OCI-M2 (cell line): ENCODE measurements at regions not wholly inside any gene's neighbourhood (a gene's known extent, or its start where the extent isn't known, plus 50 kb on each side); places are given as distances from the start of the nearest gene placed in this dataset.
"Not testable (repeated sequence)": the region's sequence is repeated elsewhere in the genome, so short reads cannot be mapped to it uniquely, and the experiment has no call there.

Source experiments
- DNase-seq: peaks from one replicate; lab custom pipeline; 2025; ENCODE audit not compliant: unreplicated experiment; lab: John Stamatoyannopoulos, UW

- no peak for DNase-seq
Measured at GRCh38 chr10:64103750-64104470, 582.7 kb downstream of the REEP3 start.

DNA sequence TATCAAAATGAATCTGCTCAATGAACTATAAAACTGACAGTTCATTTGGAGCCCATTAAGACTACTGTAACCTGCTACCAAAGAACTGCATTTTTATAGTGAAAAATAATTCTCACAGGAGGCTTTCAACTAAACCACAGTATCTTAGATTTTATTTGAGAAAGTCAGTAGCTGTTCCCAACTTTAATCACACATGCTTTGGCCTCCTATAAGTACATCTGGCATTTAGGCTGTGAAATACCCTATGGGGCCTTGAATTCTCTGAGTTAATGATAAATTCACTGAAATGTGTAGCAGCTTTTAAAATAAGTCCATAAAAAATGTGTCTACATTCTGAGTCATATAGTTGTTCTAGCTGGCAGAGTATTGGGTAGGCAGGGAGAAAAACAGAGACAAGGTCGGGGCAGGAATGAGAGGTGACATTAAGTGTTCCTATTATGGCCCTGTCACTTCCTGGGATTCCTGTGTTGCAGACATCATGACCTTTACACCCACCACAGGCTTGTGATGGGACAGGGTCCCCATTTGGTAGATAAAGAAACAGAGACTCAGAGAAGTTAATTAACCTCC lies 588.8 kb downstream of the REEP3 start:
- no peak for DNase-seq

GRCh38 chr10:64112701-64113355 lies 591.6 kb downstream of the REEP3 start:
- no peak for DNase-seq

DNA sequence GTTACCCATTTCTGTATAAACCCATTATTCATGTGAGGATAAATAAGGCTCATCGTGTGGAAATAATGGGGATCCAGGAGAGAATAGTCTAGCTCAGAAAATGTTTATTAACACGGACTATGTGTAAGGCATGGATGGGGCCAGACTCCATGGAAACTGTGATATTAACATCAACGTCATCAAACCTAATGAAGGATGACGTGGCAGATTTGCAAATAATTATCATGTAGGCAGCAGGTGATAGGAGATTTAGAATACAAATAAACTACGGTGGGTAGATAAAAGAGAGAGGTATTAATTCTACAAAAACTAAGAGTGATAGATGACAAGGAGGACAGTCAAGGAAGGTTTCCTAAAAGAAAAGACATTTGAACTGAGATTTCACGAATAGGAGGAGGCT lies 592.2 kb downstream of the REEP3 start:
- DNase-seq: no peak

- no peak for DNase-seq
Measured at GRCh38 chr10:64113792-64114191, 592.6 kb downstream of the REEP3 start.

DNA sequence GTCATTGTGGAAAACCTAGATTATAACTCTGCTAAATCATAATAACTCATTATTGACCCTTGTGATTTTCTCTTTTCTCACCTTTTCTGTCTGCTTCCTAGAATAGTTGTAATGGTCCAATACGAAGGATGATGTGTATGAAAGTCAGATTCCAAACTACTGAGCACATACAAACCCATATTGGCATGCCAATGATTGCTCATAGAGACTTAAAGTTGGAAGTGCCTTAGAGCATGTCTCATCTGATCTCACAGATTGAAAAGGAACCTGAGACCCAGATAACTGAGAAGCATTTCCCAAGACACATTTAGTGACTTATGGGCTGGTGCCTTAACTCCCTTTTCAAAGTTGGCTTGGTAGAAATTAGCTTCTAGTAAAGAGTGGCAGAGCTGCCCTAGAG lies 594.3 kb downstream of the REEP3 start:
- DNase-seq: no peak

DNA sequence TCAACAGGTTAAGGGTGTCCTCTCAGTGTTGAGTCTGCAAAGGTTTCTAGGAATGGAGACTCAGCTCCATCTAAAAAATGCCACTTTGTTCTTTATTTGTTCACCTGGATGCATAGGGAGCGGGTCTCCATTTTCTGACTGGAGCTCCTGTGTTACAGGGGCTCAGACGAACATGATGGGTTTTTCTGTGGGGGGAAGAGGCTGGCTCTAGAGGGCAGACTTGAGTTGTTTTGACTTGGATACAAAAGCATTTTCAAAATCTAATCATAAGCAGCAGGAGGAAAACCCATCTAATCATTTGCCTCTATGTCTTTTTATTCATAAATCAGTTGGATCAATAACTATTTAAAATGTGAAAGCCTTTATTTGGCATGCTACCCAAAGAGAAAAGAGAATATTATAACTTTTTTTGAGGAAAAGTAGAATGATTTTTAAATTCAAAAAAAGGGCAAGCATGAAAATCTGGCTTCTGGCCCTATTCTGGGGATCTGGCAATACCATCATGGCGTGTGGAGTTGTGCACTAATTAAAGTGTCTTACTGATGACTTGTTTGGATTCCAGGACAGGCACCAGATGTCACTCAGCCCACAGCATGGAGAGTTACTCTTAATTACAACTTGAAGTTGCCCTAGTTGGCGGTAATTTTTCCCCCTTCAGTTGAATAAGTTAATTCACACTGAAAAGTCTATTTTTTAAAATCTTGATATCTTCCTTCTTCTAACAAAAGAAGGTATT lies 594.9 kb downstream of the REEP3 start:
- no peak for DNase-seq

- no peak for DNase-seq
Measured at GRCh38 chr10:64116707-64117106, 595.5 kb downstream of the REEP3 start.

DNA sequence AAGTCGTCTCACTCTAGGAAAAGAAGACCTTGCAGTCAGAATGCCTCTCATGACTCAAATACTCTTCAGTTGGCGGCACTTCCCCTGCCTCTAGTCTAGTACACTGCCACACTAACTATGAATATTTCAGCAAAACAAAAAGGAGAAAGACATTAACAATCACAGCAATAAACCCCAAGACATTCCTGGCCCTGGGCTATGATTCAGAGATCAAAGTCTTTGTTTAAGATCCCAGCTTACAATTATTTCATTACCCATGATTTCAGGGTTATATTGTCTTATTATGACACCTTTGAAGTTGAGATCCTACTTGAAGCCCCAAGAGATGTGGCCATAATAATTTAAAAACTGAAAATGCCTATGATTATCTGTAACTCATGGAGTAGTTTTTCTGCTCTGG lies 597.5 kb downstream of the REEP3 start:
- no peak for DNase-seq

DNA sequence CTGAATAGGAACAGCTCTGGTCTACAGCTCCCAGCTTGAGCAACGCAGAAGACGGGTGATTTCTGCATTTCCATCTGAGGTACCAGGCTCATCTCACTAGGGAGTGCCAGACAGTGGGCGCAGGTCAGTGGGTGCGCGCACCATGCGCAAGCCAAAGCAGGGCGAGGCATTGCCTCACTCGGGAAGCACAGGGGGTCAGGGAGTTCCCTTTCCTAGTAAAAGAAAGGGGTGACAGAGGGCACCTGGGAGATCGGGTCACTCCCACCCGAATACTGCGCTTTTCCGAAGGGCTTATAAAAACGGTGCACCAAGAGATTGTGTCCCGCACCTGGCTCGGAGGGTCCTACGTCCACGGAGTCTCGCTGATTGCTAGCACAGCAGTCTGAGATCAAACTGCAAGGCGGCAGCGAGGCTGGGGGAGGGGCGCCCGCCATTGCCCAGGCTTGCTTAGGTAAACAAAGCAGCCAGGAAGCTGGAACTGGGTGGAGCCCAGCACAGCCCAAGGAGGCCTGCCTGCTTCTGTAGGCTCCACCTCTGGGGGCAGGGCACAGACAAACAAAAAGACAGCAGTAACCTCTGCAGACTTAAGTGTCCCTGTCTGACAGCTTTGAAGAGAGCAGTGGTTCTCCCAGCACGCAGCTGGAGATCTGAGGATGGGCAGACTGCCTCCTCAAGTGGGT lies 599.2 kb downstream of the REEP3 start:
- not testable (repeated sequence) for DNase-seq

GRCh38 chr10:64130152-64130551 lies 609.0 kb downstream of the REEP3 start:
- no peak for DNase-seq

DNA sequence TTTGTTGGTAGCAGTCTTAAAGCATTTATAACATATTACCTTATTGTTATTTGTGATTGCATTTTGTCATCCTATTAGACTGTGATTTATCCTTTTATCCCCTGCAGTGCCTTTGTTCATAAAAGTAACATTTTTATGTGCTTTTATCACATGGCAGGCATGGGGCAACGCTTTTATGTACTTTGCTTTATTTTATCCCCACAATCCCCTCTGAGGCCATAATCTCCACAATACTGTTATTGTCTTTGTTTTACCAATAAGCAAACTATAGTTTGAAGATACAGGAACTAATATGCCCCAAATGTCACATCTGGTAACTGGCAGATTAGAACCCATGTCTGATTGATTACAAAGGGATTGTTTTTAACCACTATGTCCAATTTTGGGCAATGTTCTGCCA lies 613.5 kb downstream of the REEP3 start:
- DNase-seq: no peak

- no peak for DNase-seq
Measured at GRCh38 chr10:64142395-64142794, 621.2 kb downstream of the REEP3 start.

DNA sequence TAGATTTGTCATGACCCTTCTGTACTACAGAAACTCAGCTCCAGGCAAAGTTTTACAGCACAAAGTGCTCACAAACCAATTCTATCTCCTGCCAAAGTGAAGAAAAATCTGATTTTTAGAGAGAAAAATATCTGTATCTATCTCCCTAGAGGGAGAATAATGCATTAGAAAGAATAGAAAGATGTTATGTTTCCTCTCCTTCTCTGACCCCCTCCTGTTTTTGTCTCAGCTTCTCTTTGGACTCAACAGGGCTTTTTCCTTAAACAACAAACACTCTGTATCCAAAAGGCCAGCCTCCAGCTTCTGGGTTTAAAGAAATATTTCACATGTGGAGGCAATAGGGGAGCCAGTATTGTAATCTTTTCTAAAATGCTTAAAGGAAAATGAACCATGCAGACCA lies 627.4 kb downstream of the REEP3 start:
- DNase-seq: no peak

- no peak for DNase-seq
Measured at GRCh38 chr10:64156166-64156565, 635.0 kb downstream of the REEP3 start.

DNA sequence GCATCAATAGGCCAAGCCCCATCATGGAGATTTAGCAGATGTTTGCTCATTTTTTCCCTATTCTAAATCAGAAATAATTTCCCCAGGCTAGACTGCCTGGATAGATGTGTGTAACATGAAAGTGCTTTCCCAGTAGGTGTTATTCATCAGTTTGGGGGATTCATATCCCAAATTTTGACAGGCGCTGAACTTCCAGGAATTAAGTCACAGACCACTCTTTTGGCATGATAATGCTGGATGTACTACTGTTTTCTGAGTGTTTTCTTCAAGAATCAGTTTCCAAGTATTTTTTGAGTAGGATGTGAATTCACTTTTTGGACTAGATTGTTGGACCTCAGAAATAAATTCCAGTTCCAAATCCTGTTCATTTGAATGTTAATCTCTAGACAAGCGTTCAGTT lies 637.4 kb downstream of the REEP3 start:
- no peak for DNase-seq

- DNase-seq: no peak
Measured at GRCh38 chr10:64159910-64160872, 639.0 kb downstream of the REEP3 start.

DNA sequence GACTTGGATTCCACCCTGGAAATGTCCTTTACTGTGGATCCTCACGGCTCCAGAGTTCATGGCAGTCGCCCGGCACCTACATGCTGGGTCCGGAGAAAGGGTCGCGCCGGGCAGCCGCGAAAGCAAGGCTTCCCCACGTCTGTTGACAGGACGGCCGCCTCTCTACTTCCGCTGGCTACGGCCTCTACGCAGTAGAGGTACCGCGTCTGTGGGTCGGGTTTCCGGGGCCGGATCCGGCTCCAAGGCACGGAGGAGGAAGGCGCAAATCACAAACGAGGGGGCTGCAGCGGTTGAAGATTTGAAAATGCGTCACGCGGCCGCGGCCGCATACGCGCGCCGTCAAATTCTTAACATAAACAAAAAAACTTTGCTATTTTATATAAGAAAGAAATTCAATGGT lies 649.6 kb downstream of the REEP3 start:
- DNase-seq: no peak

DNA sequence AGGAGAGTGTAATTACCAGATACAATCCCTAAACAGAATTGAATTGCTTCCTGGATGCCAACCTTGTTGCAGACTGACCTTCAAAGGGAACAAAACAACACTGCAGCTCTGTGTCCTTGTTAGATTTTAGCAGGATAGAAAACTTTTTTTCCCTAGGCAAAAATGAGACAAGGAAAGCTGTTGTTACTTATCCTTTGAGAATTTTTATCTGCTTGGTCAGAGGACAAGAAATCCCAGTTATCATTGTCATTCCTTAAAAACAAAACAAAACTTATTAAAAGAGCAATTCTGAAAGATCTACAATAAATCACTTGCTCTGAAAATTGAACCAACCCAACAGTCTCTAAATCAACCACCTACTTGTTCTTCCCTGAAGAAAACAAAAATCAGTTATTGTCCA lies 652.6 kb downstream of the REEP3 start:
- no peak for DNase-seq

DNA sequence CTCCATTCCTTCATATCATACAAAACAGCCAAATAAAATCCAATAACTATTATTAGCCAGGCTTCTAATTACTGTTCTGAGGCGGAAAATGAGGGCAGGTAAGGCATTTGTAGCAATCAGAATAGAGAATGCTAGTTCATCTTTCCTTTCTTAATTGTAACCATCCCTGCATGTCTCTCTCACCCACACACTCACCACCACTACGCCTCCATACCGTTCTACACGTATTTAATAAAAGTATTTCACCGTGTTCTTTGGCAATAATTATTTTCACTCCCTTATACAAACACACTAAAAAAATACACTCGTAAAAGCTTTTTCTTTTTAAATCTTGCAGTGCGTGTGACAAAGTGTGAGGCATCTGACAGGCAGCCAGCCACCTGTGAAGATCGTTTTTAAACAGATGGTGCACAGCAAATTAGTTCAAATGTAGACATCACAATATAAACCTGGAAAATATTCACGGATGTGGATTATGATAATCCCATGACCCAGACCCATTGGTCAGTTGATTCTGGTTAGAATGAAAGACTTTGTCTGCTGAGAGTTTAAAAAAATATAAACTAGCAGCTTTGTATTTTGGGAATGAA lies 653.6 kb downstream of the REEP3 start:
- no peak for DNase-seq
